GM21360 (cell line): ENCODE measurements at regions not wholly inside any gene's neighbourhood (a gene's known extent, or its start where the extent isn't known, plus 50 kb on each side); places are given as distances from the start of the nearest gene placed in this dataset.
"Not testable (repeated sequence)": the region's sequence is repeated elsewhere in the genome, so short reads cannot be mapped to it uniquely, and the experiment has no call there.

Experiments
- ATAC-seq: cut with Tn5 transposase; IDR thresholded peaks from one replicate; pipeline ENCODE4 v1.9.1; 2021; ENCODE audit warnings: mild to moderate bottlenecking, moderate library complexity; ENCODE audit not compliant: unreplicated experiment

- ATAC-seq: no peak
Measured at GRCh38 chr6:67694127-67694526, 941.0 kb upstream of the ADGRB3 start.

DNA sequence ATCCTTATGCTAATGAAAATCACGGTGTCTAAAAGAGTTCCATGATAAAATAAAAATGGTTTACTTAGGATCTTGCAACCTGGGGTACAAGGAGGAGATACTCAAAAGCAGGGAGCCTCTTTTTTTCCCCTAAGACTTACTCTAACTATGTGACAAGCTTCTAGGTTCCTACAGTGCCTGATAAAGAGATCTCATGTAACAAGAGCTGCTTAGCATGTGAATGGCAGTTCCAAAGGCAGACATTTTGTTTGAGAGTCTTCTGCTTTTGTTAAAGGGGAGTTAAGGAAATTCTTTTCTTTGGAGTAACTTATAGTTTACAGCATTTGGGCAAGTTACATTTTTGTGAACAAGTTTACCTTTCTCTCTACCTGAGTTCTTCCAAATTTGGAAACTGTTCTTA, 945.8 kb upstream of the ADGRB3 start:
- no peak for ATAC-seq

- ATAC-seq: no peak
Measured at GRCh38 chr6:67687396-67687795, 947.7 kb upstream of the ADGRB3 start.

GRCh38 chr6:67686225-67686624, 948.9 kb upstream of the ADGRB3 start:
- ATAC-seq: not testable (repeated sequence)

DNA sequence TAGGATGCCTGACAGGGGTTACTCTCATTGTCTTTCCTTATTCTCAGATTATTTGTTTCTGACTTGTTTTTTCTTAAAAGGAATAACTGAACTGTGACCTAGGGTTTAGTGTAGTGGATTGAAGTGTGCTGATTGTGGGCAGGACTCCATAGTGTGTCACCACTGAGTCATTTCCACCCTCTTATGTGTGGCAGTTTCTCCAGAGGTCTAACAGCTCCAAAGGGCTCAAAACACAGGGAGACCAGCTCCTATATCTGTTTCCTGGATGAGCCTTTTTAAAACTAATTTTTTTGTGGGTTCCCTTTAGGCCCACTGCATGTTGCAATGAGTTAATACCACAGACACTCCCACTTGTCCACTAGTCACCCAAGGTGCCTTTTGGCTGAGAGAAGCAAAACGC, 951.1 kb upstream of the ADGRB3 start:
- no peak for ATAC-seq

DNA sequence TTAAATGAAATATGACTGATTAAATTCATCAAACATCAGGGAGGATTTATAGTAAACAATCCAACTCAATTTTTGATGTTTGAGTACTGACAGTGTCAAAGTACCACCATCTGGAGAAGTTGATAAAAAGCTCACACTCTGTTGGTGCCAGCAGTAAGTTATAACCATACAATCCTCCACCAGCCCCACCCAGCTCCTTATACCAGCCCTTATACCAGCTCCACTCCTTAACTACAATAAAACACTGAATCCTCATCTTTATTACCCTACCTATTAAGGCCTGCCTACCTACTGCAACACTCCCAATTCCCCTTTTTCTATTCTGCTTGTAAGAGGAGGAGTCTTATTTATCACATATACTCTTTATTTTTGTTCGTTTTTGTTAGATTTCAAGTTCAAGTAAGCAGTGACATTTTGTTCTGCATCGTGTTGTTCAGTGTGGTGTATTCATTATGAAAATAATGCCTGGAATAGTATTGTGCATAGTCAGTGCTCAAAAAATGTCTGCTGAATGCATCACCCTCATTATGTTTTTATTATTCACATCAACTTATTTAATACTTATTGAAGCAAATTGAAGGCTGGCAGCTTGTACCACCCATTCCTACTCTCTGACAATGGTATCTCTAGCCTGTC, 954.7 kb upstream of the ADGRB3 start:
- no peak for ATAC-seq

DNA sequence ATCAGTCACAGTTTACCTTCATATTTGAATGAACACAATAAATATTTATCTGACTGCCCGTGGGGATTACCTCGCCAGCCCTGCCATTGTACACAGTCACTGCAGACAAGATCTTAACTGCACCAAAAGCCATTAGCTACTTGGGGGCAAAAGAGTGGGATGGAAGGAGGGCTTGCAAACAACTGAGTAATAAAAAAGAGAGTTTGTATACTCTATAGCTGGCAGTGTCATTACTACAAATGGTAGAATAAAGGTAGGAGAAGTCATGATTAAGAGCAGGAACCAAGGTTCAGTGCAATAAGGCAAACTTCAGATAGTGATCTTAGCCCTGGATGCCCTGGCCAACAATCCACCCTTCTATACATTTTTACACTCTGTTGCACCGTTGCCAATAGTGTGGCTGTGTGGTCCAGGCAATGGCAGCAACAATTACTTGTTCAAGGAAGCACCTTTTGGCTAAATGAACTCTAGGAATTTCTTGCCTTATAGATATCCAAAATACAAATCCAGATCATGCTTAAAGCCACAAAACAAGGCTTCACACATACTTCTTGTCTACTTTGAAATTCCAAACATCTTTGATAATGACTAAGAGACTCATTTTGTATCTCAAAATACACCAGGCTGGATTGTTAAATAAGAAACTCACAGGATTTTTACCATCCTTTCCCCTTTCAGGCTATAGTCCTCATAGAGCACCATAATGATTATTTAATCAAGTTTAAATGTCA, 955.4 kb upstream of the ADGRB3 start:
- no peak for ATAC-seq

GRCh38 chr6:67676892-67677291, 958.2 kb upstream of the ADGRB3 start:
- ATAC-seq: no peak

- no peak for ATAC-seq
Measured at GRCh38 chr6:67667637-67668422, 967.3 kb upstream of the ADGRB3 start.

DNA sequence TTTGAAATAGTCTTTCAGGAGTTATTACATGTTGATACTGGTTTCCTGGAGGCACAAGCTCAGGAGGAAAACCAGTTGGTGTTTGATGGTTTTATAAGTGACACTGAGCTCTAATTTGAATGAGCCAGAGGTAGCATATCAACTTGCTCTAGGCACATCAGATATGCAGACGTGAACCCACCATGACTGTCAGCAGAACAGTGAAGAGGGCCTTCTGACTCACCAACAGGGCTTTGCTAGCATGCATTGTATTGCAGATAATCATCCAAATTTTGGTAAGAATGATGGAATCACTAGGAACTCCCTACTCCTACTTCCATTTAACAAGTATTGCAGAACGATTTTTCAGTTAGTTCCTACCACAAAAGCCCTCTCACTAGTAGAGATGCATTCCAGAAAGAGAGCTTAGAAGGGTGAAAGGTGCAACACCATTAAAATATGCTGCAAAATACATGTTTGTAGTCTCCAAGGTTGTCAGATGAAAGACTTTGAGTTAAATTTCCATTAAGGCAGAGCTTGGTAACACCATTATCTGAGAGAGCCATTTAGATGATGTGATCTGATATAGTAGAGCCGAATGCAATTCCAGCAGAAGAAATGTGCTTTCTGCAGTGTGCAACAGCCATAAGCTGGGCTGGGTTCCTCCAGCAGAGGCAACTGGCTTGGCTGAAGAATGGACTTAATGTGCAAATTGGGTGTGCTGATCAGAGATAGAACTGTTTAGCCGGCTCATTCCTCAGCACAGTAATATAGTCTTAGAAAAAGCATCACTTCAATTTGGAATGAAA, 968.7 kb upstream of the ADGRB3 start:
- ATAC-seq: no peak

- no peak for ATAC-seq
Measured at GRCh38 chr6:67664942-67665341, 970.1 kb upstream of the ADGRB3 start.

DNA sequence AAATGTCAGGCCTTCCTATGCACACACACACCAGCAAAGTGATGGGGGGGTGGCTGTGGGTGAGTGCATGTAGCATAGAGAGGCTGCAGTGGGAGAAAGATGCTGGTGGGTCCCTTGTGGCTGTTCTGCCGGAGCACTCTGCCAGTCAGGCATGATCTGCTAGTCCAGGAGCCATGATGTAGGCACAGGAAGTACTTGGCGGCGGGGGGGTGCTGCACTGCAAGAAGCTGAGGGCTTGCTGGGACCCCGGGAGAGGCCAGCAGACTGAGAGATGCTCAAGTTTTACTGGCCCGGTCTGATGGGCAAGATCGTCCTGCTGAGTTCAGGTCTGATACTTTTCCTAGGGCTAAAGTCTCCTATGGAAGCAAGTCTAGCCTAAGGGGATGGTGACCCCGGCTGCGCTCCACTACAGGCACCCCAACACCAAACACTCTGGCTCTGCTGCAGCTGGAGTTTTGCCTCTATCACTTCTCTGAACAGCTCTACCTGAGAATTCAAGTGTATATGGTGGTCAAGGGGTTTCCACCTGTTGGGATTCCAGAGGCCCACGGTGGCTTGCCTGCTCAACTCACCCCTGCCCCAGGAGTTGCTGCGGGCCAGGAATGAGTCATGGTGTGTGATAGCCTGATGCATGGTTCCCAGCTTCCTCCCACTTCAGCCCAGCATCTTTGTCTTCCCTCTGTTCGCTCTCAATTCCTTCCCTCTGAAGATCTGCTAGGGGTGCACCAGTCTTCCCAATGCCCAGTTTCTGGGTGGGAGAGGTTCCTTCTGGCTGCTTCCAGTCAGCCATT, 971.8 kb upstream of the ADGRB3 start:
- no peak for ATAC-seq

- ATAC-seq: no peak
Measured at GRCh38 chr6:67653561-67653960, 981.5 kb upstream of the ADGRB3 start.

GRCh38 chr6:67646550-67646949, 988.5 kb upstream of the ADGRB3 start:
- ATAC-seq: no peak

- no peak for ATAC-seq
Measured at GRCh38 chr6:67643281-67643680, 991.8 kb upstream of the ADGRB3 start.

DNA sequence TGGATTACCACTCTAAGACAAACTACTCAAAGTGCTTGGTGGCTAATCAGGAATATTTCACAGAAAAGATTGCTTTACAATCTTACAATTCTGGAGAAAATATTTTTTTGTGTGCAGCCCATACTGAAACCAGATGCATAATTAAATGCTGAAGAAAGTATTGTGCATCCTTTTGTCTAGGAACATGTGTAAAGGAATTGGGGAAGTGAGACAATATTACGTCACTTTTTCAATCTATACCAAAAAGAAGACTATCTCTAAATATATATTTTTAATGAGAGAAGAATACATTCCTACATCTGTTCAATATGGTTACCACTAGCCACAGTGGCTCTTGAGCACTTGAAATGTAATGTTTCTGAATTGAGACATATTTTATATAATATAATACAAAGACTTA, 992.5 kb upstream of the ADGRB3 start:
- no peak for ATAC-seq

GRCh38 chr6:67640484-67640883, 994.6 kb upstream of the ADGRB3 start:
- no peak for ATAC-seq

DNA sequence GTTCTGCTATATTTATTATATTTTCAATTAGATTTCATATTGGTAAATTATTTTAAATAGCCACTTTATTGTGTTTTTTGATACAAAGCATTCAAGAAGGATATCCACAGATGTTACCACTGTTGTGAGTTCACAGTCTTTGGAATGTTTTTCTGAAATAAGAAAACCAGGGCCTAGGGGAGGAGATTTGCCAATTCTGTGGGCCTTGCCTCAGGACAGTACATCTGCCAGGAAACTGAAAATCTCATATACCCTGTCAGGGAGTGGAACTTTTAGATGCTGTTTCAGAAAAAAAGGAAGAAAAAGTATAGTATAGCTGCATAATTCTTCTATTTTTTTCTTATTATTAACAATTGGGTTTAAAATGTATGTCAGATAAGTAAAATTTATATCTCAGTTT, 995.9 kb upstream of the ADGRB3 start:
- no peak for ATAC-seq

- no peak for ATAC-seq
Measured at GRCh38 chr6:67634199-67634598, 1000.9 kb upstream of the ADGRB3 start.

DNA sequence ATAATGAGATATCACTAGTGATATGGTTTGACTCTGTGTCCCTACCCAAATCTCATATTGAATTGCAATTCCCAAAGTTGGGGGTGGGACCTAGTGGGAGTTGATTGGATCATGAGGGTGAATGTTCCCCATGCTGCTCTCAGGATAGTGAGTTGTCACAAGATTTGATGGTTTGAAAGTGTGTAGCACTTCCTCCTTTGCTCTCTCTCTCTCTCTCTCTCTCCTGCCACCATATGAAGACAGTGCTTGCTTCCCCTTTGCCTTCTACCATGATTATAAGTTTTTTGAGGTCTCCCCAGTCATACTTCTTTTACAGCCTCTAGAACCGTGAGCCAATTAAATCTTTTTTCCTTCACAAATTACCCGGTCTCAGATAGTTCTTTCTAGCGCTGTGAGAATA, 1002.0 kb upstream of the ADGRB3 start:
- ATAC-seq: no peak
